GM10248 (cell line): ENCODE measurements at regions not wholly inside any gene's neighbourhood (a gene's known extent, or its start where the extent isn't known, plus 50 kb on each side); places are given as distances from the start of the nearest gene placed in this dataset.

Experiments used
- CTCF ChIA-PET: fragments of 300-600 bp; sonication (Branson Sonifier 250); formaldehyde crosslinking; extraction: SDS; loops from one replicate; lab custom pipeline; 2021; ENCODE audit warnings: antibody characterized with exemption; lab: Yijun Ruan, JAX
- POLR2A ChIA-PET: fragments of 350-650 bp; sonication (Branson Sonifier 250); formaldehyde crosslinking; extraction: SDS; loops from one replicate; lab custom pipeline; 2020; ENCODE audit warnings: antibody characterized with exemption; lab: Yijun Ruan, JAX
- DNase-seq: peaks from one replicate; pipeline ENCODE4 v3.0.0; 2012; ENCODE audit errors: extremely low spot score
- CTCF ChIP-seq: IDR thresholded peaks from 2 replicates; pipeline ENCODE4 v1.5.1; 2012; ENCODE audit warnings: mild to moderate bottlenecking, low read depth; ENCODE audit errors: extremely low read depth, missing control alignments, control extremely low read depth

DNA sequence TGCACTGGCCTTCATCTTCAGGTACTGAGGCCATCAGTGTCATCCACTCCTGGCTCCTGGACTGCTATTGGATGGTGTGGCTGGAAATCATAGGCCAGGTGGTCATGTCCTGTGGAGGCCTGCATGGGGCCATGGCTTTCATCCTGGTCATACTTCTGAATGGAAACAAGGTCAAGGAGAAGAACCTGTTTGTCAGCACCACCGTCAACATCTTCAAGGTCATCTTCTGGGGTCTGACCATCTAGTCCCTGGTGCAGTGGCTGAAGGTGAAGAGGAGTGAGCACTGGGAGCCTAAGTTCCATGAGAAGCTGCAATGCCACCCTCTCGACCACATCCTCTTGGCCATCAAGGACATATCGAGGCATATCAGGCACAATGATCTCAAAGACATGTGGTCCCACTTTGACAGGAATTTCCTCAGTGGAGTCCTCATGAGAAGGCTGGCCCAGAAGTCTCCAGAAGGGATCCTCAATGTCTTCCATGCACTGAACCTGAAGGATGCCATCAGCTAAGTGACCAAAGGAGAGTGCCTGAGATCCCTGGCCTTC is 120.0 kb upstream of the SERPIND1 start:
- TF ChIP-seq CTCF = no peak
- no peak for DNase-seq
- POLR2A ChIA-PET = no interaction called here
- CTCF ChIA-PET = interaction anchor here (1.2 to 1.4 kb wide), 2 partner anchors 14 to 20 kb away, joined by 3 read pairs; no protein-coding TSS in a partner anchor

DNA sequence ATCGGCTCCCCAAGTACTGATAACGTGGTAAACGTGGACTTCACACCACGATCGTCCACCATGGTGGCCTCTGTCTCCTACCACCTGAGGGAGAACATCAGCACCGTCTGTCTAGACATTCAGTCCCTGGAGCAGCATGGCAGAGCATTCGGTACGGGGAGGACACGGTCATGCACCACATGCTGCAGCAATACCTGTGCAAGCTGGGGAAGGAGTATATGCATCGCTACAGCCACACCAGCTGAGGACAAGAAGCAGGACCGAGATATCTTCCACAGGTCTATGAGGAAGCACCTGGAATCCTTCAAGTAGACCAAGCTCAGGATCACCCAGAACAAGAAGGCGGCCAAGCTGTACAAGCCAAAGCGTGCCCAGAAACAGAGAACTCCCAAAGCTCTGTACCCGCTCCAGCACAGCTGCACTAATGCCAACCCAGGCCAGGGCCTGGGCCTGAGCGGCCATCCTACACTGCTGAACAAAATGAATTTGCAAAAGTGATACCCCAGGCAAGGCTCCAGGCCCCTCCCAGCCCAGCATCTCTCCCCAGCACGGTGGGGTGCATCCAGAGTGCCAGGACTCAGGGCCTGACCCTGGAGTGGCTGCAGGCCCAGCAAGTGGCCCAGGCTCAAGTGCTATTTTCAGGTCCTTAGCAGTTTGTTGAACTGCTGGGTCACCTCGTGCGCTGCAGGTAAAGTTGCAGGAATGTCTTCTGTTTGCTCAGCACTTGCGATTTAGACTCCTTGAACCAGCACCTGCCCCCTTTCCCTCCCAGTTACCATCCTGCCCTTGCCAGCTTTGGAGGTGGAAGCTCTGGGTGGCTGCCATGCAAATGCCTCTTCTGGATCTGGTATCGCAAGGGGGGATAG is 119.3 kb upstream of the SERPIND1 start:
- TF ChIP-seq CTCF = no peak
- DNase-seq = no peak
- CTCF ChIA-PET = interaction anchor here (1.2 to 1.4 kb wide), 2 partner anchors 15 to 19 kb away, joined by 3 read pairs; no protein-coding TSS in a partner anchor
- POLR2A ChIA-PET = no interaction called here

DNA sequence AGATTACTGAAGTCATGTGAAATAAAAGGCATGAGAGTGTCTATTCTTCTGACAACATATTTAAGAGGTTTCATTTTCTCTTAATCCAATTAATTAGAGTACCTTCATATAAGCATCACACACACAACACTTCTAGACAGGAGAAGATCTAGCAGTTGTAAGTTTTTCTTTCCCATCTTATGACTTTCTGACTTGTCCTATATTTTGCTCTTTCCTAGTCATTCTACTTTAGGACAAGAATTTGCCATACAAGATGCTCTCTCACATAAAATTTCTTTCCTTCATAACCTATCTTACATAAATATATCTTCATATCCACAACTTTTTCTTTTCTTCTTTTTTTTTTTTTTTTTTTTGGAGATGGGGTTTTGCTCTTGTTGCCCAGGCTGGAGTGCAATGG is 118.3 kb upstream of the SERPIND1 start:
- POLR2A ChIA-PET = no interaction called here
- DNase-seq = no peak
- TF ChIP-seq CTCF = no peak
- CTCF ChIA-PET = no interaction called here

GRCh38 chr22:20656516-20656901 is 117.4 kb upstream of the SERPIND1 start:
- CTCF ChIA-PET = no interaction called here
- no peak for DNase-seq
- POLR2A ChIA-PET = no interaction called here
- TF ChIP-seq CTCF = no peak

GRCh38 chr22:20656902-20657836 is 116.7 kb upstream of the SERPIND1 start:
- CTCF ChIA-PET = no interaction called here
- DNase-seq = no peak
- TF ChIP-seq CTCF = no peak
- POLR2A ChIA-PET = no interaction called here
